ENCODE measurements at regions not wholly inside any gene's neighbourhood (a gene's known extent, or its start where the extent isn't known, plus 50 kb on each side); places are given as distances from the start of the nearest gene placed in this dataset.

- in situ Hi-C loops (cut with HindIII; ENCODE audit: extremely low pct_ligation_motif_present, low pct_unique_long_range_greater_than_20kb), result no loop called here
- Histone ChIP-seq H2AFZ (ENCODE audit: low read length) (no peak overlapping the region), H3K9ac (ENCODE audit: insufficient read depth, low read depth, low read length) (no peak overlapping the region), H4K20me1 (ENCODE audit: insufficient read depth, low read length) (no peaks in the 10 kb centered on the region), H3K27me3 (ENCODE audit: control insufficient read depth in 1 of 2, insufficient read depth in 2 of 2, low read length in 2 of 2) (no peaks in the 10 kb centered on the region), H3K4me2 (ENCODE audit: low read depth, low read length) (no peak overlapping the region), H3K27ac (ENCODE audit: extremely low read length, insufficient read depth, low read length) (no peak overlapping the region), H3K9me3 (ENCODE audit: low read length) (no peaks in the 10 kb centered on the region), H3K36me3 (replicated peaks in 1 of 2; ENCODE audit: control insufficient read depth in 1 of 2, insufficient read depth in 2 of 2, low read length in 2 of 2) (no peaks in the 10 kb centered on the region), H3K79me2 (ENCODE audit: insufficient read depth, low read length) (no peaks in the 10 kb centered on the region), H3K4me1 (ENCODE audit: insufficient read depth, low read length) (no peaks in the 10 kb centered on the region), H3K4me3 (replicated peaks in 1 of 3; ENCODE audit: insufficient read depth in 1 of 3, low read depth in 2 of 3, low read length in 3 of 3) (no peak overlapping the region)
- POLR2A ChIA-PET, result no interaction called here
- DNase-seq (ENCODE audit: low spot score) (no peak), ATAC-seq (no peak), FAIRE-seq (no peak)
- intact Hi-C loops (cut with micrococcal nuclease; ENCODE audit: unreplicated experiment), result no loop called here
- CTCF ChIA-PET (ENCODE audit: low intra/inter-chr PET ratio, low total read pairs), result no interaction called here
- 2% methylated on average over 4 of the region's 4 CpGs for WGBS (ENCODE audit: low lambda C conversion rate)
- no TSS peak for BruUV-seq (replicated peaks)
- TF ChIP-seq, protein P1, sequence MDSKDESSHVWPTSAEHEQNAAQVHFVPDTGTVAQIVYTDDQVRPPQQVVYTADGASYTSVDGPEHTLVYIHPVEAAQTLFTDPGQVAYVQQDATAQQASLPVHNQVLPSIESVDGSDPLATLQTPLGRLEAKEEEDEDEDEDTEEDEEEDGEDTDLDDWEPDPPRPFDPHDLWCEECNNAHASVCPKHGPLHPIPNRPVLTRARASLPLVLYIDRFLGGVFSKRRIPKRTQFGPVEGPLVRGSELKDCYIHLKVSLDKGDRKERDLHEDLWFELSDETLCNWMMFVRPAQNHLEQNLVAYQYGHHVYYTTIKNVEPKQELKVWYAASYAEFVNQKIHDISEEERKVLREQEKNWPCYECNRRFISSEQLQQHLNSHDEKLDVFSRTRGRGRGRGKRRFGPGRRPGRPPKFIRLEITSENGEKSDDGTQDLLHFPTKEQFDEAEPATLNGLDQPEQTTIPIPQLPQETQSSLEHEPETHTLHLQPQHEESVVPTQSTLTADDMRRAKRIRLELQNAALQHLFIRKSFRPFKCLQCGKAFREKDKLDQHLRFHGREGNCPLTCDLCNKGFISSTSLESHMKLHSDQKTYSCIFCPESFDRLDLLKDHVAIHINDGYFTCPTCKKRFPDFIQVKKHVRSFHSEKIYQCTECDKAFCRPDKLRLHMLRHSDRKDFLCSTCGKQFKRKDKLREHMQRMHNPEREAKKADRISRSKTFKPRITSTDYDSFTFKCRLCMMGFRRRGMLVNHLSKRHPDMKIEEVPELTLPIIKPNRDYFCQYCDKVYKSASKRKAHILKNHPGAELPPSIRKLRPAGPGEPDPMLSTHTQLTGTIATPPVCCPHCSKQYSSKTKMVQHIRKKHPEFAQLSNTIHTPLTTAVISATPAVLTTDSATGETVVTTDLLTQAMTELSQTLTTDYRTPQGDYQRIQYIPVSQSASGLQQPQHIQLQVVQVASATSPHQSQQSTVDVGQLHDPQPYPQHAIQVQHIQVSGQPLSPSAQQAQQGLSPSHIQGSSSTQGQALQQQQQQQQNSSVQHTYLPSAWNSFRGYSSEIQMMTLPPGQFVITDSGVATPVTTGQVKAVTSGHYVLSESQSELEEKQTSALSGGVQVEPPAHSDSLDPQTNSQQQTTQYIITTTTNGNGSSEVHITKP (CRISPR knock-in tag; IDR thresholded peaks at IDR 0.05; ENCODE audit: low read depth), result no peak
- TF ChIP-seq ZFP62 (CRISPR knock-in tag; IDR thresholded peaks at IDR 0.05) (no peak), PCBP1 (IDR thresholded peaks at IDR 0.05; ENCODE audit: borderline replicate concordance, low read depth, low read length) (no peak), TAF15 (IDR thresholded peaks at IDR 0.05; ENCODE audit: low read depth, low read length, poor library complexity, severe bottlenecking) (no peak), SAFB2 (CRISPR knock-in tag; IDR thresholded peaks at IDR 0.05; ENCODE audit: borderline replicate concordance, low read depth) (no peak), FIP1L1 (IDR thresholded peaks at IDR 0.05; ENCODE audit: borderline replicate concordance, insufficient read depth, low read depth, low read length) (no peak), ZNF670 (CRISPR knock-in tag; IDR thresholded peaks at IDR 0.05; ENCODE audit: borderline replicate concordance) (no peak), KLF9 (CRISPR knock-in tag; IDR thresholded peaks at IDR 0.05; ENCODE audit: low read depth) (no peak), ZNF530 (CRISPR knock-in tag; IDR thresholded peaks at IDR 0.05; ENCODE audit: low read depth) (no peak), ZNF557 (CRISPR knock-in tag; IDR thresholded peaks at IDR 0.05) (no peak), KDM6A (CRISPR knock-in tag; IDR thresholded peaks at IDR 0.05; ENCODE audit: low read depth) (no peak), RARA (CRISPR knock-in tag; IDR thresholded peaks at IDR 0.05) (no peak), KDM5B (CRISPR knock-in tag; IDR thresholded peaks at IDR 0.05; ENCODE audit: borderline replicate concordance) (no peak)
- TF ChIP-seq, protein P2, sequence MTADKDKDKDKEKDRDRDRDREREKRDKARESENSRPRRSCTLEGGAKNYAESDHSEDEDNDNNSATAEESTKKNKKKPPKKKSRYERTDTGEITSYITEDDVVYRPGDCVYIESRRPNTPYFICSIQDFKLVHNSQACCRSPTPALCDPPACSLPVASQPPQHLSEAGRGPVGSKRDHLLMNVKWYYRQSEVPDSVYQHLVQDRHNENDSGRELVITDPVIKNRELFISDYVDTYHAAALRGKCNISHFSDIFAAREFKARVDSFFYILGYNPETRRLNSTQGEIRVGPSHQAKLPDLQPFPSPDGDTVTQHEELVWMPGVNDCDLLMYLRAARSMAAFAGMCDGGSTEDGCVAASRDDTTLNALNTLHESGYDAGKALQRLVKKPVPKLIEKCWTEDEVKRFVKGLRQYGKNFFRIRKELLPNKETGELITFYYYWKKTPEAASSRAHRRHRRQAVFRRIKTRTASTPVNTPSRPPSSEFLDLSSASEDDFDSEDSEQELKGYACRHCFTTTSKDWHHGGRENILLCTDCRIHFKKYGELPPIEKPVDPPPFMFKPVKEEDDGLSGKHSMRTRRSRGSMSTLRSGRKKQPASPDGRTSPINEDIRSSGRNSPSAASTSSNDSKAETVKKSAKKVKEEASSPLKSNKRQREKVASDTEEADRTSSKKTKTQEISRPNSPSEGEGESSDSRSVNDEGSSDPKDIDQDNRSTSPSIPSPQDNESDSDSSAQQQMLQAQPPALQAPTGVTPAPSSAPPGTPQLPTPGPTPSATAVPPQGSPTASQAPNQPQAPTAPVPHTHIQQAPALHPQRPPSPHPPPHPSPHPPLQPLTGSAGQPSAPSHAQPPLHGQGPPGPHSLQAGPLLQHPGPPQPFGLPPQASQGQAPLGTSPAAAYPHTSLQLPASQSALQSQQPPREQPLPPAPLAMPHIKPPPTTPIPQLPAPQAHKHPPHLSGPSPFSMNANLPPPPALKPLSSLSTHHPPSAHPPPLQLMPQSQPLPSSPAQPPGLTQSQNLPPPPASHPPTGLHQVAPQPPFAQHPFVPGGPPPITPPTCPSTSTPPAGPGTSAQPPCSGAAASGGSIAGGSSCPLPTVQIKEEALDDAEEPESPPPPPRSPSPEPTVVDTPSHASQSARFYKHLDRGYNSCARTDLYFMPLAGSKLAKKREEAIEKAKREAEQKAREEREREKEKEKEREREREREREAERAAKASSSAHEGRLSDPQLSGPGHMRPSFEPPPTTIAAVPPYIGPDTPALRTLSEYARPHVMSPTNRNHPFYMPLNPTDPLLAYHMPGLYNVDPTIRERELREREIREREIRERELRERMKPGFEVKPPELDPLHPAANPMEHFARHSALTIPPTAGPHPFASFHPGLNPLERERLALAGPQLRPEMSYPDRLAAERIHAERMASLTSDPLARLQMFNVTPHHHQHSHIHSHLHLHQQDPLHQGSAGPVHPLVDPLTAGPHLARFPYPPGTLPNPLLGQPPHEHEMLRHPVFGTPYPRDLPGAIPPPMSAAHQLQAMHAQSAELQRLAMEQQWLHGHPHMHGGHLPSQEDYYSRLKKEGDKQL (CRISPR knock-in tag; IDR thresholded peaks at IDR 0.05; ENCODE audit: low read depth), result no peak
- TF ChIP-seq, protein P3, sequence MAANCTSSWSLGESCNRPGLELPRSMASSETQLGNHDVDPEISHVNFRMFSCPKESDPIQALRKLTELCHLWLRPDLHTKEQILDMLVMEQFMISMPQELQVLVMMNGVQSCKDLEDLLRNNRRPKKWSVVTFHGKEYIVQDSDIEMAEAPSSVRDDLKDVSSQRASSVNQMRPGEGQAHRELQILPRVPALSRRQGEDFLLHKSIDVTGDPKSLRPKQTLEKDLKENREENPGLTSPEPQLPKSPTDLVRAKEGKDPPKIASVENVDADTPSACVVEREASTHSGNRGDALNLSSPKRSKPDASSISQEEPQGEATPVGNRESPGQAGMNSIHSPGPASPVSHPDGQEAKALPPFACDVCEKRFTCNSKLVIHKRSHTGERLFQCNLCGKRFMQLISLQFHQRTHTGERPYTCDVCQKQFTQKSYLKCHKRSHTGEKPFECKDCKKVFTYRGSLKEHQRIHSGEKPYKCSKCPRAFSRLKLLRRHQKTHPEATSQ (CRISPR knock-in tag; IDR thresholded peaks at IDR 0.05; ENCODE audit: borderline replicate concordance), result no peak
Measured at GRCh38 chr3:115450036-115450435, 173.3 kb upstream of the GAP43 start.

Measured in HepG2 (cell line).